ENCODE measurements at regions not wholly inside any gene's neighbourhood (a gene's known extent, or its start where the extent isn't known, plus 50 kb on each side); places are given as distances from the start of the nearest gene placed in this dataset.

DNA sequence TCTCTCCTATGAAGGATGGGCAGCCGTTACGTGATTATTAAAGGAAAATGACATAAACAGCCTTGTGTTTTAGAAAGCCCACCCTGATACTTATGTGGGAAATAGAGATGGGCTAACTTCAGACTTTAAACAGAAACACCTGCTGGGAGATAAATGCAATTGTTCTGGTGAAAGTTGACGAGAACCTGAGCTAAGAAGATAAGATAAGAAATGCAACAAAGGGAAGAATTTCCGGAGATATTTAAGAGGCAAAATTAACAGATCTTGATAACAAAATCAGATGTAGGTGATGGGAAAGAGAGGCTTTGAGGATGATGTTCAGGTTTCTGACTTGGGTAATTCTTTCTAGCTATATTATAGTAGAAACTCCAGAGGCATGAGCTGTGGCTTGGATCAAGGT is 102.7 kb upstream of the SLC7A11 start:
- TF ChIP-seq, protein P1, sequence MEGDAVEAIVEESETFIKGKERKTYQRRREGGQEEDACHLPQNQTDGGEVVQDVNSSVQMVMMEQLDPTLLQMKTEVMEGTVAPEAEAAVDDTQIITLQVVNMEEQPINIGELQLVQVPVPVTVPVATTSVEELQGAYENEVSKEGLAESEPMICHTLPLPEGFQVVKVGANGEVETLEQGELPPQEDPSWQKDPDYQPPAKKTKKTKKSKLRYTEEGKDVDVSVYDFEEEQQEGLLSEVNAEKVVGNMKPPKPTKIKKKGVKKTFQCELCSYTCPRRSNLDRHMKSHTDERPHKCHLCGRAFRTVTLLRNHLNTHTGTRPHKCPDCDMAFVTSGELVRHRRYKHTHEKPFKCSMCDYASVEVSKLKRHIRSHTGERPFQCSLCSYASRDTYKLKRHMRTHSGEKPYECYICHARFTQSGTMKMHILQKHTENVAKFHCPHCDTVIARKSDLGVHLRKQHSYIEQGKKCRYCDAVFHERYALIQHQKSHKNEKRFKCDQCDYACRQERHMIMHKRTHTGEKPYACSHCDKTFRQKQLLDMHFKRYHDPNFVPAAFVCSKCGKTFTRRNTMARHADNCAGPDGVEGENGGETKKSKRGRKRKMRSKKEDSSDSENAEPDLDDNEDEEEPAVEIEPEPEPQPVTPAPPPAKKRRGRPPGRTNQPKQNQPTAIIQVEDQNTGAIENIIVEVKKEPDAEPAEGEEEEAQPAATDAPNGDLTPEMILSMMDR (IDR thresholded peaks at IDR 0.05; ENCODE audit: extremely low read depth in 1 of 2, insufficient read depth in 1 of 2, low read depth in 1 of 2, low read length in 2 of 2) = no peak
- no peak for TF ChIP-seq POLR2A (IDR thresholded peaks at IDR 0.05; ENCODE audit: low read depth, low read length)
